ENCODE measurements at regions not wholly inside any gene's neighbourhood (a gene's known extent, or its start where the extent isn't known, plus 50 kb on each side); places are given as distances from the start of the nearest gene placed in this dataset.

- no peak for DNase-seq
Observed at GRCh38 chr16:55271945-55272513, 52.0 kb upstream of the IRX6 start.

- DNase-seq: no peak
Observed at GRCh38 chr16:55272744-55273143, 51.3 kb upstream of the IRX6 start.

DNA sequence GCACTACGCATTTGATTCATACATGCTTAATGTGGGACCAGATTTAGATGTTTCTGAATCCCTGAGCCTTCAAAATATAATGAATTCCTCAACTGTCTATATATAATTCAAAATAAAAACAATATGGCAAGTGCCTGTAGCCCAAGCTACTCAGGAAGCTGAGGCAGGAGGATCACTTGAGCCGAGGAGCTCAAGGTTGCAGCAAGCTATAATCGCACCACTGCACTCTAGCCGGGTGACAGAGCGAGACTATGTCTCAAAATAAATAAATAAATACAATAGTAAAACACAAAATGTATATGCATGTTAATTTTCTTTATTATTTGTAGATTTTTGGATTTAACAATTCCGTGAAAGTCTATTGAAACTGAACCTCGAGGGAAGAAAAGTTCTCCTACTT is 50.6 kb upstream of the IRX6 start:
- no peak for DNase-seq

- no peak for DNase-seq
Observed at GRCh38 chr16:55273959-55274358, 50.0 kb upstream of the IRX6 start.

Measured in renal pelvis (tissue), 1 donor.